GM12892 (cell line): ENCODE measurements at regions not wholly inside any gene's neighbourhood (a gene's known extent, or its start where the extent isn't known, plus 50 kb on each side); places are given as distances from the start of the nearest gene placed in this dataset.
"Not testable (repeated sequence)": the region's sequence is repeated elsewhere in the genome, so short reads cannot be mapped to it uniquely, and the experiment has no call there.

Source experiments
- DNase-seq: peaks from one replicate; pipeline ENCODE4 v3.0.0; 2011; ENCODE audit not compliant: insufficient read length
- FAIRE-seq: peaks from 2 replicates; lab custom pipeline; 2011; peaks lifted over from hg19 to GRCh38; lab: Jason Lieb, UNC
- POLR2A ChIP-seq: IDR thresholded peaks from 2 replicates; pipeline ENCODE4 v1.6.1; 2011; ENCODE audit warnings: low read depth, low read length, control low read depth
- POLR2AphosphoS5 ChIP-seq: IDR thresholded peaks from 2 replicates; pipeline ENCODE4 v1.6.1; 2011; ENCODE audit warnings: low read depth, low read length, control low read depth
- TAF1 ChIP-seq: IDR thresholded peaks from 2 replicates; pipeline ENCODE4 v1.6.1; 2011; ENCODE audit warnings: low read depth, mild to moderate bottlenecking, control low read depth, low read length, borderline replicate concordance

DNA sequence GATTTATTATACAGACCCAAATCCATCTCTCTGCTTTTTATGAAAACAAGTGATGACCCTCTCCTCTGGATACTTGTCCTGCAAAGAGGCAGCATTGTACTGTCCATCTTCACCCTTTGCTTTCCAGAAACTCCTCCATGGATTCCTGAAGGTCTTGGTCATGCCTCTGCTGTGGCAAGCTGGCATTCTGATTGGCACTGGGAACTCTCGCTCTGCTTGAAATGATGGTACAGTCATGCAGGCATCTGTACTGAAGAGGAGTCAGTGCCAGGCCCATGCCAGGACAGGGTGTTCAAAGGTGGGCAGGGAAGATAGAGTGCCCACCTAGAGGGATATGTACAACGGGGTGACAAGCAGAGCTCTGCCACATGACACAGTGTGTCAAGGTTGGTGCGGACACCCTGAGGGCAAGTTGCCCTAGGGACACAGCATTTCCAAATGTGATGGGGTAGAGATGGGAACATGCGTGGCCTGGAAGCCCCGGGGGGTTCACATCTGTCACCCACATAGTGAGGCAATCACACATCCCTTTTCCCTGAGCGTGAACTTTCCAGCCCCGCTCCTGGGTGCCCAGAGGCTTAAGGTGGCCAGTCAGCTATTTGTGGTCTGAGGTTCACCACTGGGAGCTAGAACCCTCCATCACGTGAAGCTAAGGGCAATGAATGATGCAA, 235.7 kb upstream of the TCERG1L start:
- DNase-seq: no peak
- FAIRE-seq: no peak
- TF ChIP-seq POLR2AphosphoS5 (no peak), TAF1 (no peak), POLR2A (no peak)

DNA sequence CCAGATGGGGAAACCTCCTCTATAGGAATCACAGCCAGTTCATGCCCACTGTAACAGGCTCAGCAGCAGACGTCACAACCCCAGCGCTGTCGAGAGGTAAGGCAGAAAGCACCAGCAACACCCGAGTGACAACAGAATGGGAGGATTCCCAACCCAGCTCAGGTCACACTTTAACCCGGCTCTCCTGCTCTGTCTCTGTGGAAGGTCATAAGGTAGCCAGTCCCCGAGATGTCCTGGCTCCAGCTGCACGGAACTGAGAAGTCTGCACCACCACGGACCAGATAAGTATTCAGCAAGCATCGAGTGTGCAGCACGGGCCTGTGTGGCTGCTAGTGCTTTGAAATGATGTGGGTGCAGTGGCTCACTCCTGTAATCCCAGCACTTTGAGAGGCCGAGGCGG, 236.7 kb upstream of the TCERG1L start:
- no peak for TF ChIP-seq POLR2A
- no peak for TF ChIP-seq TAF1
- TF ChIP-seq POLR2AphosphoS5: no peak
- no peak for DNase-seq
- FAIRE-seq: no peak

- TF ChIP-seq POLR2A (no peak), POLR2AphosphoS5 (no peak)
- DNase-seq (no peak), FAIRE-seq (no peak)
Measured at GRCh38 chr10:131549116-131549515, 237.6 kb upstream of the TCERG1L start.

DNA sequence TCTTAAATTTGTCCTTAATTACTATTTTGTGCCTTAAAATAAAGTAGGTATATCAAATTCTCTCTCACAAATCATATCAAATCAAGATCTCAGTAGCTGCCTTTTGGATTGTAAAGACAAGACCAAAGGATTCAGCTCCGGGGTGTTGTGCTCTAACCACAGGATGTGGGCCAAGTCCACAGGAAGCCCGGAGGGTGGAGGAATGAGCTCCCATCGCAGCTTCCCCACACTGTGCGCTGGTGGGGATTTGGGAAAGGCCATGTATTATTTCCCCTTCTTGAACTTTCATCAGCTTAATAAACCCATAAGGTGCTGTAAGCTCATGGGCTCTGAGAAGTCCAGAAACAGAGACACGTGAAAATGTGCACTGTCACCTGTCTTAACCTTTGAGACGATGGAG, 241.6 kb upstream of the TCERG1L start:
- no peak for FAIRE-seq
- no peak for DNase-seq
- no peak for TF ChIP-seq POLR2A
- no peak for TF ChIP-seq TAF1
- no peak for TF ChIP-seq POLR2AphosphoS5

- FAIRE-seq: no peak
- no peak for DNase-seq
- no peak for TF ChIP-seq POLR2AphosphoS5
- no peak for TF ChIP-seq POLR2A
- TF ChIP-seq TAF1: no peak
Measured at GRCh38 chr10:131553581-131553980, 242.1 kb upstream of the TCERG1L start.

DNA sequence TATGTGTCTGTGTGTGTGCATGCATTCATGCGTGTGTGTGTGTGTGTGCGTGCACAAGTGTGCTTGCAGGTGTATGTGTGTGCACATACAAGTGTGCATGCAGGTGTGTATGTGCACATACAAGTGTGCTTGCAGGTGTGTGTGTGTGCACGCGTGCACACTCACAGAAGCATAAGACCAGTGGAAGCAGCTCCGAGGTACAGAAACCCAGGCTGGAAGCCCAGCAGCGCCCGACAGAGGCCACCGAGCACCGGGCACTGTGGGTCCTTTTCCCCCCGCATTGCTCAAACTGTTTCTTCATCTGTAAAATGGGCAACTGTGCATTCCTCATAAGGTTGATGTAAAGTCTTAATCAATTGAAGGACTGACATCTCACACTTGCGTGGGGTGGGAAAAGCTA, 243.3 kb upstream of the TCERG1L start:
- FAIRE-seq (no peak), DNase-seq (no peak)
- TF ChIP-seq TAF1 (no peak), POLR2A (no peak)

GRCh38 chr10:131555406-131555805, 243.9 kb upstream of the TCERG1L start:
- DNase-seq: no peak
- no peak for FAIRE-seq
- no peak for TF ChIP-seq TAF1
- no peak for TF ChIP-seq POLR2AphosphoS5
- TF ChIP-seq POLR2A: no peak

- TF ChIP-seq POLR2AphosphoS5: no peak
- TF ChIP-seq POLR2A: no peak
- no peak for TF ChIP-seq TAF1
- DNase-seq: no peak
- FAIRE-seq: no peak
Measured at GRCh38 chr10:131556061-131556896, 244.8 kb upstream of the TCERG1L start.

DNA sequence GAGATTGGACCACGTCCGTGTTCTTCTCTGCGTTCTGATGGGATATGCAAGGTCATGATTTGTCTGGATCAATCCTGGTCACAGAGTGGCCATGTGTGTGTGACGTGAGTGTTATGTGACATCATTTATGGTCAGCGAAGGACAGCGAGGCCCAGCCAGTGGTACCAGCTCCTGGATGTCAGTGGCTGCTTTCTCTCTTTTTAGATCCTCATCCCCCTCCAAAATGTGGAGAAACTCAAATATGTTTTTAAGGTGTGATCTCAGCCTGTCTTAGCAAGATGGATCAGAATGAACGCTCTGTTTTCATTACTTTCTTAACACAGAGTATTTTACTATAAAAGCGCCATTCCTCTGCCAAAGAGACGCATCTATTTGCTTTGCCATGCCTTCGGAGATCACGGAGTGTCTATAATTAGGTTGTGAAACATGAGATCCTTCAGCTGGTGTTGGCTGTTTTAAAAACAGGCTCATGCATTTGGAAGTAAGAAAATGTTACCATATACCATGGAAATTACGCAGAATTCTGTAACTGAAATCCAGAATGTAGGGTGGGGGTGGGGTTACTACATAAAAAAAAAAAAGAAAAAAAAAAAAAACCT, 245.5 kb upstream of the TCERG1L start:
- DNase-seq: no peak
- TF ChIP-seq TAF1 (no peak), POLR2AphosphoS5 (no peak), POLR2A (no peak)
- no peak for FAIRE-seq

GRCh38 chr10:131557956-131558355, 246.4 kb upstream of the TCERG1L start:
- not testable (repeated sequence) for DNase-seq, FAIRE-seq

- TF ChIP-seq POLR2AphosphoS5: no peak
- no peak for TF ChIP-seq POLR2A
- no peak for TF ChIP-seq TAF1
- DNase-seq: no peak
- FAIRE-seq: no peak
Measured at GRCh38 chr10:131559450-131559911, 248.0 kb upstream of the TCERG1L start.

DNA sequence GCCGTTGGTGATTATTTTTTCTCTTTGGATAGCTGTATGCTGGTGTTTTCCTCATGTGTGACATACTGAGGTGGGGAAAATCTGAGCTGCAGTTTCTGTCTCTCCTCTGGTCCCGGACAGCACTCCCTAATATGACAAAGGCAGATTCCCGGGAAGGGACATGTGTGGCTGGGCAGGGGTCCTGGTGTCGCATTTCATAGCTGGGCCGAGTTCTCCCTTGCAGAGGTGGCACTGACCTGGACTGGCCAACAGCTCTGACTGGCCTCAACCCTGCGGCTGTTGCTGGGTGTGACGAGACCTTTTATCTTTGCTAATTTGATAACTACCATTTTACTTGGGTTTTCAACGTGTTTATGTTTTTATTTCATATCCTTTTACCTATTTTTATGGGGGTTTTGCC, 248.6 kb upstream of the TCERG1L start:
- FAIRE-seq (no peak), DNase-seq (no peak)
- no peak for TF ChIP-seq POLR2A
- no peak for TF ChIP-seq TAF1
- TF ChIP-seq POLR2AphosphoS5: no peak
